HEK293 (cell line): ENCODE measurements at regions not wholly inside any gene's neighbourhood (a gene's known extent, or its start where the extent isn't known, plus 50 kb on each side); places are given as distances from the start of the nearest gene placed in this dataset.

Experiments
- KLF1 ChIP-seq: fragments of 450-650 bp; formaldehyde crosslinking; IDR thresholded peaks from 2 replicates; pipeline ENCODE4 v1.5.1; 2016; ENCODE audit warnings: missing biosample characterization, missing genetic modification characterization
- OSR2 ChIP-seq: fragments of 450-650 bp; formaldehyde crosslinking; IDR thresholded peaks from 2 replicates; pipeline ENCODE4 v1.5.1; 2016; ENCODE audit warnings: missing biosample characterization, missing genetic modification characterization
- YY1 ChIP-seq: fragments of 450-650 bp; formaldehyde crosslinking; IDR thresholded peaks from 2 replicates; pipeline ENCODE4 v1.5.1; 2018; ENCODE audit warnings: missing biosample characterization, missing genetic modification characterization
- ZBTB21 ChIP-seq: fragments of 450-650 bp; formaldehyde crosslinking; IDR thresholded peaks from 2 replicates; pipeline ENCODE4 v1.5.1; 2017; ENCODE audit warnings: missing biosample characterization, missing genetic modification characterization
- ZFP37 ChIP-seq: fragments of 450-650 bp; formaldehyde crosslinking; IDR thresholded peaks from 2 replicates; pipeline ENCODE4 v1.5.1; 2016; ENCODE audit warnings: missing biosample characterization, missing genetic modification characterization
- ZNF514 ChIP-seq: fragments of 450-650 bp; formaldehyde crosslinking; IDR thresholded peaks from 2 replicates; pipeline ENCODE4 v1.5.1; 2016; ENCODE audit warnings: missing biosample characterization, missing genetic modification characterization
- ZNF560 ChIP-seq: fragments of 450-650 bp; formaldehyde crosslinking; IDR thresholded peaks from 2 replicates; pipeline ENCODE4 v1.5.1; 2017; ENCODE audit warnings: missing biosample characterization, missing genetic modification characterization, borderline replicate concordance
- TF ChIP-seq, protein P1 (sequence below): fragments of 450-650 bp; formaldehyde crosslinking; IDR thresholded peaks from 2 replicates; pipeline ENCODE4 v1.5.1; 2016; ENCODE audit warnings: missing biosample characterization, missing genetic modification characterization
- TF ChIP-seq, protein P2 (sequence below): fragments of 450-650 bp; formaldehyde crosslinking; IDR thresholded peaks from 2 replicates; pipeline ENCODE4 v1.5.1; 2016; ENCODE audit warnings: missing biosample characterization, missing genetic modification characterization

DNA sequence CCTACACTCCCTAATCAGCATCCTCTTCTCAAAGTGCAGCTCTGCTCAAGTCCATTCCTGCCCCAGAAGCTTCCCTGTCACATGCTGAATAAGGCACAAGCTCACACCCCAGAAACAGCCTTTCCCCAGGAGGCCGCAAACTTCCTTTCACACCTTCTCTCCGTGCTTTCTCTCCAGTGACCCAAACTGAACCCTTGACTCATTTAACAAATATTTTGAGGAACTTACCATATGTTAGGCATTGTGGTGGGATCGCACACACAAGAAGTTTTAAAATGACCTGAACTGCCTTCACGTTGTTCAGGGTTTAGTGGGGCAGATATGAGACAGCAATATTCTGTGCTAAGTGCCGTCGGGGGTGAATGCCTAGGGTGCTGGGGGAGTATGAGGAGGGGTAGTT, 161.3 kb downstream of the INSIG2 start:
- TF ChIP-seq, protein P1, sequence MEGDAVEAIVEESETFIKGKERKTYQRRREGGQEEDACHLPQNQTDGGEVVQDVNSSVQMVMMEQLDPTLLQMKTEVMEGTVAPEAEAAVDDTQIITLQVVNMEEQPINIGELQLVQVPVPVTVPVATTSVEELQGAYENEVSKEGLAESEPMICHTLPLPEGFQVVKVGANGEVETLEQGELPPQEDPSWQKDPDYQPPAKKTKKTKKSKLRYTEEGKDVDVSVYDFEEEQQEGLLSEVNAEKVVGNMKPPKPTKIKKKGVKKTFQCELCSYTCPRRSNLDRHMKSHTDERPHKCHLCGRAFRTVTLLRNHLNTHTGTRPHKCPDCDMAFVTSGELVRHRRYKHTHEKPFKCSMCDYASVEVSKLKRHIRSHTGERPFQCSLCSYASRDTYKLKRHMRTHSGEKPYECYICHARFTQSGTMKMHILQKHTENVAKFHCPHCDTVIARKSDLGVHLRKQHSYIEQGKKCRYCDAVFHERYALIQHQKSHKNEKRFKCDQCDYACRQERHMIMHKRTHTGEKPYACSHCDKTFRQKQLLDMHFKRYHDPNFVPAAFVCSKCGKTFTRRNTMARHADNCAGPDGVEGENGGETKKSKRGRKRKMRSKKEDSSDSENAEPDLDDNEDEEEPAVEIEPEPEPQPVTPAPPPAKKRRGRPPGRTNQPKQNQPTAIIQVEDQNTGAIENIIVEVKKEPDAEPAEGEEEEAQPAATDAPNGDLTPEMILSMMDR (tag by site-specific recombination), result no peak
- TF ChIP-seq ZNF560 (tag by site-specific recombination) (no peak), KLF1 (tag by site-specific recombination) (no peak), ZNF514 (no peak), OSR2 (no peak), ZFP37 (tag by site-specific recombination) (no peak), ZBTB21 (no peak), YY1 (tag by site-specific recombination) (no peak)
- TF ChIP-seq, protein P2, sequence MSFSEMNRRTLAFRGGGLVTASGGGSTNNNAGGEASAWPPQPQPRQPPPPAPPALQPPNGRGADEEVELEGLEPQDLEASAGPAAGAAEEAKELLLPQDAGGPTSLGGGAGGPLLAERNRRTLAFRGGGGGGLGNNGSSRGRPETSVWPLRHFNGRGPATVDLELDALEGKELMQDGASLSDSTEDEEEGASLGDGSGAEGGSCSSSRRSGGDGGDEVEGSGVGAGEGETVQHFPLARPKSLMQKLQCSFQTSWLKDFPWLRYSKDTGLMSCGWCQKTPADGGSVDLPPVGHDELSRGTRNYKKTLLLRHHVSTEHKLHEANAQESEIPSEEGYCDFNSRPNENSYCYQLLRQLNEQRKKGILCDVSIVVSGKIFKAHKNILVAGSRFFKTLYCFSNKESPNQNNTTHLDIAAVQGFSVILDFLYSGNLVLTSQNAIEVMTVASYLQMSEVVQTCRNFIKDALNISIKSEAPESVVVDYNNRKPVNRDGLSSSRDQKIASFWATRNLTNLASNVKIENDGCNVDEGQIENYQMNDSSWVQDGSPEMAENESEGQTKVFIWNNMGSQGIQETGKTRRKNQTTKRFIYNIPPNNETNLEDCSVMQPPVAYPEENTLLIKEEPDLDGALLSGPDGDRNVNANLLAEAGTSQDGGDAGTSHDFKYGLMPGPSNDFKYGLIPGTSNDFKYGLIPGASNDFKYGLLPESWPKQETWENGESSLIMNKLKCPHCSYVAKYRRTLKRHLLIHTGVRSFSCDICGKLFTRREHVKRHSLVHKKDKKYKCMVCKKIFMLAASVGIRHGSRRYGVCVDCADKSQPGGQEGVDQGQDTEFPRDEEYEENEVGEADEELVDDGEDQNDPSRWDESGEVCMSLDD (tag by site-specific recombination), result no peak
